HCT116 (cell line): ENCODE measurements at regions not wholly inside any gene's neighbourhood (a gene's known extent, or its start where the extent isn't known, plus 50 kb on each side); places are given as distances from the start of the nearest gene placed in this dataset.

Source experiments
- ATF3 ChIP-seq: IDR thresholded peaks from 2 replicates; pipeline ENCODE4 v1.6.1; 2012
- CTCF ChIP-seq, 3 experiments: fragments of 200-600 bp in 1 of 3; sonication (generic) in 1 of 3; IDR thresholded peaks in 2 of 3; conservative IDR thresholded peaks in 1 of 3; 2 replicates each; pipeline ENCODE4 v1.5.1; 2012 to 2017; ENCODE audit warnings: low read depth in 2 of 3, low read length in 2 of 3, antibody characterized with exemption in 1 of 3, borderline replicate concordance in 1 of 3, control low read depth in 1 of 3, mild to moderate bottlenecking in 1 of 3, mixed read lengths in 1 of 3, mixed run types in 1 of 3, moderate library complexity in 1 of 3; ENCODE audit not compliant: insufficient read depth in 1 of 3
- EZH2 ChIP-seq: fragments of 200-600 bp; sonication (generic); IDR thresholded peaks from 2 replicates; pipeline ENCODE4 v1.6.1; 2017; ENCODE audit warnings: antibody characterized with exemption, mixed run types
- MAX ChIP-seq: IDR thresholded peaks from 2 replicates; pipeline ENCODE4 v1.6.1; 2012
- POLR2A ChIP-seq: IDR thresholded peaks from 2 replicates; pipeline ENCODE4 v1.7.0; 2011; ENCODE audit warnings: borderline replicate concordance; ENCODE audit not compliant: insufficient read depth, insufficient read length; ENCODE audit errors: extremely low read depth
- POLR2AphosphoS5 ChIP-seq: IDR thresholded peaks from 2 replicates; pipeline ENCODE4 v1.6.1; 2011; ENCODE audit warnings: mild to moderate bottlenecking, low read depth, low read length, moderate library complexity
- SRF ChIP-seq: IDR thresholded peaks from 2 replicates; pipeline ENCODE4 v1.6.1; 2012; ENCODE audit warnings: low read depth
- TCF7L2 ChIP-seq: IDR thresholded peaks from 2 replicates; pipeline ENCODE4 v1.7.0; 2011; ENCODE audit warnings: borderline replicate concordance, inconsistent platforms; ENCODE audit not compliant: insufficient read depth, insufficient read length; ENCODE audit errors: extremely low read depth
- ZFX ChIP-seq: fragments of 450-650 bp; IDR thresholded peaks from 2 replicates; pipeline ENCODE4 v1.6.1; 2017
- ZNF274 ChIP-seq: fragments of 200-500 bp; sonication (Bioruptor generic); IDR thresholded peaks from 2 replicates; pipeline ENCODE4 v1.6.1; 2014; ENCODE audit warnings: mild to moderate bottlenecking, low read depth, low read length, inconsistent platforms

GRCh38 chr1:101181930-101182329 is 54.9 kb upstream of the S1PR1 start:
- no peak for TF ChIP-seq CTCF (IDR thresholded peaks at IDR 0.05 in 2 of 3, conservative IDR thresholded peaks at IDR 0.05 in 1 of 3; ENCODE audit: borderline replicate concordance in 1 of 3, insufficient read depth in 1 of 3, low read depth in 2 of 3, low read length in 2 of 3)
- no peak for TF ChIP-seq ZFX
- no peak for TF ChIP-seq TCF7L2
- no peak for TF ChIP-seq POLR2AphosphoS5
- TF ChIP-seq SRF: no peak
- no peak for TF ChIP-seq EZH2
- no peak for TF ChIP-seq POLR2A
- no peak for TF ChIP-seq ZNF274
- no peak for TF ChIP-seq ATF3
- TF ChIP-seq MAX: no peak
